ENCODE measurements at regions not wholly inside any gene's neighbourhood (a gene's known extent, or its start where the extent isn't known, plus 50 kb on each side); places are given as distances from the start of the nearest gene placed in this dataset.
"Not testable (repeated sequence)": the region's sequence is repeated elsewhere in the genome, so short reads cannot be mapped to it uniquely, and the experiment has no call there.

DNA sequence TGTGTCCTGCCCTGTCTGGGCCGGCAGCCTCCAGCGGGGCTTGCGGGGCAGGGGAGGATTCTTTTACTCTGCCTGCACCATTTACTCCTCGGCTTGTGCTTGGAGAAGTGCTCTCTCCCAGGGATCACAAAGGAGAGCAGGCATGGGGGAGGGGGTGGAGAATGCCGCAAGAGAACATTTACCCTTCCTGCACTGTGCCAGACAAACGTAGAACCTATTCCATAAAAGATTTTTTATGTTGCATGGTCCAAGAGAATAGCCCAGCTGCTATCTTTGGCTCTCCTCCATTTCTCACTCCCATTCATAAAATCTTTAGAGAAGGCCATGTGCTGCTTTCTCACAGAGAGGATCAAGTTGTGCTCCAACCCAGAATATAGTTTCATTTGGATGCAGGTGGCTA, 159.4 kb downstream of the SPTSSA start:
- H3K4me3 Mint-ChIP-seq: no peak overlapping the region
- no peaks in the 10 kb centered on the region for H3K27me3 Mint-ChIP-seq
- H3K36me3 Mint-ChIP-seq (ENCODE audit: low read depth): no peaks in the 10 kb centered on the region
- intact Hi-C loops (cut with micrococcal nuclease): loop anchor here (10.0 kb wide), 1 partner anchor 458 kb away; no protein-coding TSS in a partner anchor
- H3K27ac Mint-ChIP-seq: no peak overlapping the region
- H3K9me3 Mint-ChIP-seq: no peaks in the 10 kb centered on the region
- H3K4me1 Mint-ChIP-seq (ENCODE audit: low read depth): no peaks in the 10 kb centered on the region

DNA sequence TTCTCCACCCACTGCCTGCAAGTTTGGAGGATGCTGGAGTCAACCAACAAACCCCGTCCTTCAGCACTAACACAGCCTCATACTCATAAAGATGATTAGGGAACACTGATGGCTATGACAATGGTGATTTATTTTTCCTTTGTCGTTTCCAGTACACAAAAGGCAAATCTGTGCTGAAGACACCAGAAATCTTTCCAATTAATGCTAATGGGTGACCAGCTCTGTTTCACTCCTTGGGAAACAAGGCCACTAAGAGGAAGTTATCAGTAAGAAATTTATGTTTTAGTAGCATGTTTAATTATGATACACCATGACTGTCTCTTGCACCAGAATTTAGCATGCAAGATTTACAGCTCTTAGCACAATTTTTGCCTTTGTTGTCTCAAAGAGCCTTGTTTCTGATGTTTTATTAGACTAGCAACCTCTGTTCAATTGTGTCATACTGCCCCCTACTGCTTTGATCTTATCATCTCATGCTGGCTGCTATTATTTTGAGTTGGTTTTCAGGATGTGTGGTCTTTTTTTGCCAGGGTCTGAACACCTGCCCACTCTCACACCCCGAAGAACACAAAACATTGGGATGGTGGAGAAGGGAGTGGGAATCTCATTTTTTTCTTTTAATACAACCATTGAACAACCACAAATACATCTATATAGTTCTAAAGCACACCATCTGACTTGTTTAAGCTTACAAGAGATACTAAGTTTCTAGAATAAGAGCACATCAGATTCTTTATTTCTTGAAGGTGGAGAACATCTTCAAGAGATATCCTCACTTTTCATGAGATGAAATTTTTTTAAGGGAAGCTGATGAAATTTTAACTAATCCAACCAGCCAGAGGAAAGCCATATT, 160.9 kb downstream of the SPTSSA start:
- no peaks in the 10 kb centered on the region for H3K36me3 Mint-ChIP-seq (ENCODE audit: low read depth)
- H3K27me3 Mint-ChIP-seq: no peaks in the 10 kb centered on the region
- no peak overlapping the region for H3K27ac Mint-ChIP-seq
- no peaks in the 10 kb centered on the region for H3K4me1 Mint-ChIP-seq (ENCODE audit: low read depth)
- intact Hi-C loops (cut with micrococcal nuclease): loop anchor here (2.0 to 10.0 kb wide), 2 partner anchors 456 to 1724 kb away; no protein-coding TSS in a partner anchor
- H3K9me3 Mint-ChIP-seq: no peaks in the 10 kb centered on the region
- no peak overlapping the region for H3K4me3 Mint-ChIP-seq

DNA sequence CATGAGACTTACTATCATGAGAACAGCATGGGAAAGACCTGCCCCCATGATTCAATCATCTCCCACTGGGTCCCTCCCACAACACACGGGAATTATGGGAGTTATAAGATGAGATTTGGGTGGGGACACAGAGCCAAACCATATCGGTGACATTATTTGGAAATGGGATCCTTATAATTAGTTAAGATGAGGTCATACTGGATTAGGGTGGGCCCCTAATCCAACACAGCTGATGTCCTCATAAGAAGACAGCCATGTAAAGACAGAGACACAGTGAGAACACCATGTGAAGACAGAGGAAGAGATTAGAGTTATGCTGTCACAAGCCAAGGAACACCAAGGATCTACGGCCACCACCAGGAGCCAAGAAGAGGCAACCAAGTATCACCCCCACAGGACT, 161.7 kb downstream of the SPTSSA start:
- Mint-ChIP-seq H3K27me3 (no peaks in the 10 kb centered on the region), H3K4me1 (ENCODE audit: low read depth) (no peaks in the 10 kb centered on the region), H3K4me3 (no peak overlapping the region), H3K27ac (no peak overlapping the region), H3K9me3 (no peaks in the 10 kb centered on the region), H3K36me3 (ENCODE audit: low read depth) (no peaks in the 10 kb centered on the region)
- intact Hi-C loops (cut with micrococcal nuclease): loop anchor here (2.0 to 10.0 kb wide), 2 partner anchors 456 to 1724 kb away; no protein-coding TSS in a partner anchor

DNA sequence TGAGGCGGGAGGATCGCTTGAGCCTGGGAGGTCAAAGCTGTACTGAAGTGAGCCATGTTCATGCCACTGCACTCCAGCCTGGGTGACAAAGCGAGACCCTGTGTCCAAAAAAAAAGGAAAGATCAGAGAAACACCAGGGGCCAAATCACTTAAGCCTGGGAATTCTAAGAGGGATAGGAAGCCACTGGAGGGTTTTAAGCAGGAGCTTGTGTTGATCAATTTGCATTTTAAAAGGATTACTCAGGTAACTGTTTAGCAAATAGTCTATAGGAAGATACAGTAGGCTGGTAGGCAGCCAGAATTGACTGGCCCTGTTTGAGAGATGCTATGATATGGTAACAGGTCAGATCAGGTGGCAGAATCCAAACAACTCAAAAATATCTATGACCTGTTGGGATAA, 162.7 kb downstream of the SPTSSA start:
- H3K9me3 Mint-ChIP-seq: no peaks in the 10 kb centered on the region
- H3K27me3 Mint-ChIP-seq: no peaks in the 10 kb centered on the region
- no peak overlapping the region for H3K4me3 Mint-ChIP-seq
- no peak overlapping the region for H3K27ac Mint-ChIP-seq
- no peaks in the 10 kb centered on the region for H3K36me3 Mint-ChIP-seq (ENCODE audit: low read depth)
- no peaks in the 10 kb centered on the region for H3K4me1 Mint-ChIP-seq (ENCODE audit: low read depth)
- intact Hi-C loops (cut with micrococcal nuclease): no loop called here

DNA sequence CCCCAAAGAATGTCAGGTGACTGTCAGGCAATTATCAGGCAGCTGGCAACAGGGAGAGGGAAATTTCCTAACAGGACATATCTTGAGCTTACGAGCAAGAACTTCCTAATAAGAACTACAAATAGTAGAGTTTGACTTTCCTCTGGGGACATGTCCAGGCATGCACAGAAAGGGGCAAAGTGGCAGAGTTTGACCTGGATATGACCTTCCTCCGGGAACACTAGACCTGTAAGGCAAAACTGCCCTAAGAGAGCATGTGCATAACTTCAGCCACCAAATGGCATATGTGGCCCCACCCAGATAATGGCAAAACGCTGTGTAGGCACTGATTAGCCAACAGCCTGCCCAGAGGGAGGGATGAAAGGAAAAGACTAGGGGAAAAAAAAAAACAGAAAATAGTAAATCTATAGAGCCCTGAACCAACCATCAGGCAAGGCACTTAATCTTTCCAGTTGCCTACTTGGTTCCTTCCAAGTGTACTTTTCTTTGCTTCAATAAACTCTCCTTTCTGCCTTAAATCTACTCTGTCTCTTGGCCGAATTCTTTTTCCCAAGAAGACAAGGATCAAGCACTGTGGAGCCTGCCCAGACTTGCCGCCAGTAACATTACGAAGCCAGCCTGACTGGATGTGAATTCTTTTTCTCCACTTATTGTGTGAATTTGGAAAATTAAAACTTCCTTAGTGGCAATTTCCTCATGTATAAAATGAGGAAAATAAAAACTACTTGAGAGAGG, 164.1 kb downstream of the SPTSSA start:
- intact Hi-C loops (cut with micrococcal nuclease): no loop called here
- Mint-ChIP-seq H3K27me3 (no peaks in the 10 kb centered on the region), H3K4me1 (ENCODE audit: low read depth) (no peaks in the 10 kb centered on the region), H3K36me3 (ENCODE audit: low read depth) (no peaks in the 10 kb centered on the region), H3K9me3 (no peaks in the 10 kb centered on the region), H3K27ac (no peak overlapping the region), H3K4me3 (no peak overlapping the region)

DNA sequence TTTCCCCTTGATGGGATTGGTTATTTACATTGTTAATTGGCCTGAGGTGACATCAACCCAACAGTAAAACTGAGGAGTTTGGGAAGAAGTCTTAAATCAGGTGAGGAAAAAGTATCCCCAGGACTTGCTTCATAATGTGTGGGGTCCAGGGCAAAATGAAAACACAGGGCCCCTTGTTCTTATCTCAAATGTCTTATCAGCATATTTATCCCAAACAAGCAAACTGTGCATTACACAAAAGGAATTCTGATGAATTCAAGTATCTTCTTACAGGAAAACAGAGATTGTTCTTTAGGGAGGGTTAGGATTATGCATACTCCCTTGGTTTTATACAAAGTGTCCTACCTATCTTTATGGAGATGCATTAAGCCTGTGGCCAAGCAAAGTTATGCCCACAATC, 178.4 kb downstream of the SPTSSA start:
- H3K27ac Mint-ChIP-seq: no peak overlapping the region
- no peaks in the 10 kb centered on the region for H3K36me3 Mint-ChIP-seq (ENCODE audit: low read depth)
- intact Hi-C loops (cut with micrococcal nuclease): no loop called here
- no peaks in the 10 kb centered on the region for H3K4me1 Mint-ChIP-seq (ENCODE audit: low read depth)
- peaks cover 13% of the 10 kb centered on the region for H3K9me3 Mint-ChIP-seq
- H3K4me3 Mint-ChIP-seq: no peak overlapping the region
- no peaks in the 10 kb centered on the region for H3K27me3 Mint-ChIP-seq

DNA sequence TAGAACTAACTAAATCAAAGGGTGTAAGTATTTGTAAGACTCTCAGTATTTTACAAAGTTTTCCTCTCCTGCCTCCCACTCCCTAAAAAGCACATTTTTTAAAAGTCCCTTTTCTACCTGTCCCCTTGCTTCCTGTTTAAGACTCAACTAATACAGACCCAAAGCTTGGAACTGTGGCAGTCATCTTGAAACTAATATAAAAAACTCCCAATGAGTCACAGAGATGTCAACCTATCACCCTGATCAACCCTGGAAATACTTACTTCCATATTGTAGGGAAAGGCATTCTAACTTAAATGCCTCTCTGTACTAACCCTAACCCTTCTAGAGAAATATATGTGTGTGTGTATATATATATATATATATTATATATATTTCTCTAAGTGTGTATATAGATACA, 184.8 kb downstream of the SPTSSA start:
- Mint-ChIP-seq H3K27ac (no peak overlapping the region), H3K27me3 (no peaks in the 10 kb centered on the region), H3K4me1 (ENCODE audit: low read depth) (no peaks in the 10 kb centered on the region), H3K9me3 (peaks cover 13% of the 10 kb centered on the region), H3K4me3 (no peak overlapping the region), H3K36me3 (ENCODE audit: low read depth) (no peaks in the 10 kb centered on the region)
- intact Hi-C loops (cut with micrococcal nuclease): no loop called here

DNA sequence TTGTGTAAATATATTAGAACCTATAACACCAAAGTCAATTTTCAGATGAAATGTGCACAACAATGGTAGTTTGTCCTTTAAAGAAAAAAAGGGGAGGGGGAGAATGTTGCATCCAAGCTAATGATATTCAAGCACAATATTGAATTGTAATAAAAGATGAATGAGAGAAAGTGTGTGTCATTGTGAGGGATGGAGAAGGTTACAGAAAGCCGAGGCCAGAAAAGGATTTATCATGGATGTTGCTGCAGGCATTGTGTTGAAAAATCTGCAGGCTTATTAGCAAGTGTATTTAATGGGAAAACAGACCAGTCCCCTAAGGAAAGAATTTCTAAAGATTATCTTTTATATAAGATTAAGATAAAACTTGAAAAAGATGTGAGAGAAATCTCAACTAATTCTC, 186.5 kb downstream of the SPTSSA start:
- no peak overlapping the region for H3K4me3 Mint-ChIP-seq
- no peak overlapping the region for H3K27ac Mint-ChIP-seq
- no peaks in the 10 kb centered on the region for H3K4me1 Mint-ChIP-seq (ENCODE audit: low read depth)
- H3K9me3 Mint-ChIP-seq: peaks cover 5% of the 10 kb centered on the region
- H3K36me3 Mint-ChIP-seq (ENCODE audit: low read depth): no peaks in the 10 kb centered on the region
- H3K27me3 Mint-ChIP-seq: no peaks in the 10 kb centered on the region
- intact Hi-C loops (cut with micrococcal nuclease): no loop called here

DNA sequence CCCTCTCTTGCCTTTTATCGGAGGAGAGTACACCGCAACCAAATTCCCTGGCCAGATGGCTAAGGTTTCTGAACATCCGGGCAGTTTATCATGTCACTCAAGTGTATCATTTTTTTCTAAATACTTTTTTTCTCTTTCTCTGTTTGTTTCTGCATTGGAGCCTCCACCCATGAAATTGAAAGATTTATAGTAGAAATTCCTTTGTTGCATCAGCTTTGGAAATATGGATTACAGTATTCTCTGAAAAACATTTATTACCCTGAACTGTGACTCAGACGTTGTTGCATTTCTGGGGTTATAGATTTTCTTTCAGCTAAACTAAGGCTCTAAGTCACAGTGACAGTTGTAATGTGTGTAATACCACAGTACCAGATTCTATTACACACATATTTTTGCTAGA, 187.0 kb downstream of the SPTSSA start:
- intact Hi-C loops (cut with micrococcal nuclease): no loop called here
- H3K27ac Mint-ChIP-seq: no peak overlapping the region
- no peak overlapping the region for H3K4me3 Mint-ChIP-seq
- peaks cover under 1% of the 10 kb centered on the region for H3K9me3 Mint-ChIP-seq
- H3K27me3 Mint-ChIP-seq: no peaks in the 10 kb centered on the region
- no peaks in the 10 kb centered on the region for H3K4me1 Mint-ChIP-seq (ENCODE audit: low read depth)
- H3K36me3 Mint-ChIP-seq (ENCODE audit: low read depth): no peaks in the 10 kb centered on the region

DNA sequence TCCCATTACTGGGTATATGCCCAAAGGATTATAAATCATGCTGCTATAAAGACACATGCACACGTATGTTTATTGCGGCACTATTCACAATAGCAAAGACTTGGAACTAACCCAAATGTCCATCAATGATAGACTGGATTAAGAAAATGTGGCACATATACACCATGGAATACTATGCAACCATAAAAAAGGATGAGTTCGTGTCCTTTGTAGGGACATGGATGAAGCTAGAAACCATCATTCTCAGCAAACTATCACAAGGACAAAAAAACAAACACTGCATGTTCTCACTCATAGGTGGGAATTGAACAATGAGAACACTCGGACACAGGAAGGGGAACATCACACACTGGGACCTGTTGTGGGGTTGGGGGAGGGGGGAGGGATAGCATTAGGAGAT, 188.3 kb downstream of the SPTSSA start:
- H3K36me3 Mint-ChIP-seq (ENCODE audit: low read depth); H3K27ac Mint-ChIP-seq; intact Hi-C loops (cut with micrococcal nuclease): not testable (repeated sequence)

DNA sequence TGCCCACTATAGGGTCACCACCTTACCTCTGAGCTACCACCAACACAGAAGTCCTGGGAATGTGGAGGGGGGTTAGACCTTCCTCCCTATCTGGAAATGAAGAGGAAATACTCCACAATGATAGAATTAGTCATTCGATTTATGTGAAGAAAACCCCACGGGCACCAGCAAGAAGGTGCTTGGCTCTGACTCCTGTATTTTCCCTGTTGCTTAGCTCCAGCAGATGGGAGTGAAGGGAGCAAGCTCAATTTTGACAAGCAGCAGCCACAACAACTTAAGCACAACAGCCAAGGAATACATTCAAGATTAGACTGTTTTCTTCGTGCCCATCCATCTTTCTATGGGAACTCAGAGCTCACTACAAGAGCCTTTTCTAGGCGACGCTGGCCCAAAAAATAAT, 191.7 kb downstream of the SPTSSA start:
- H3K4me1 Mint-ChIP-seq (ENCODE audit: low read depth): no peaks in the 10 kb centered on the region
- no peaks in the 10 kb centered on the region for H3K36me3 Mint-ChIP-seq (ENCODE audit: low read depth)
- no peaks in the 10 kb centered on the region for H3K27me3 Mint-ChIP-seq
- H3K4me3 Mint-ChIP-seq: no peak overlapping the region
- no peaks in the 10 kb centered on the region for H3K9me3 Mint-ChIP-seq
- no peak overlapping the region for H3K27ac Mint-ChIP-seq
- intact Hi-C loops (cut with micrococcal nuclease): no loop called here

More for the DNA sequence above, 188.3 kb downstream of the SPTSSA start:
- not testable (repeated sequence) for H3K9me3 Mint-ChIP-seq; H3K27me3 Mint-ChIP-seq; H3K4me1 Mint-ChIP-seq (ENCODE audit: low read depth); H3K4me3 Mint-ChIP-seq

DNA sequence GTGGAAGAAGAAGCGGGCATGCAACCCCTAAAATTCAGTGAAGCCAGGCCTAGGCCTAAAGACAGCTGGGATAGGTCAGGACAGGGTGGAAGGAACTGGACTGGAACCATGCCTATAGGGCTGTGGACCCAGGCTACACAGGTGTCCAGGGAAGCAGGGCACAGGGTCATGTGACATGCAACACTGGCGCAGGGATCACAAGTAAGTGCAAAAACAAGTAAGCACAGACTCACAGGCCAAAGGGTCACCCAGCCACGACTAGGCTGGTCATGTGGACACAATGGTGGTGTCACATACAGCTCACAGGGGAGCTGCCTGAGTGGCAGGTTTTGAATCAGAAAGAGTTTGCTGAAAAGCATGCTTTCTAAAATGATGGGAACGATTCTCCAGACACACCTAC, 195.7 kb downstream of the SPTSSA start:
- intact Hi-C loops (cut with micrococcal nuclease): no loop called here
- no peaks in the 10 kb centered on the region for H3K4me1 Mint-ChIP-seq (ENCODE audit: low read depth)
- H3K27ac Mint-ChIP-seq: no peak overlapping the region
- H3K4me3 Mint-ChIP-seq: no peak overlapping the region
- H3K27me3 Mint-ChIP-seq: peaks cover 2% of the 10 kb centered on the region
- H3K9me3 Mint-ChIP-seq: no peaks in the 10 kb centered on the region
- no peaks in the 10 kb centered on the region for H3K36me3 Mint-ChIP-seq (ENCODE audit: low read depth)

DNA sequence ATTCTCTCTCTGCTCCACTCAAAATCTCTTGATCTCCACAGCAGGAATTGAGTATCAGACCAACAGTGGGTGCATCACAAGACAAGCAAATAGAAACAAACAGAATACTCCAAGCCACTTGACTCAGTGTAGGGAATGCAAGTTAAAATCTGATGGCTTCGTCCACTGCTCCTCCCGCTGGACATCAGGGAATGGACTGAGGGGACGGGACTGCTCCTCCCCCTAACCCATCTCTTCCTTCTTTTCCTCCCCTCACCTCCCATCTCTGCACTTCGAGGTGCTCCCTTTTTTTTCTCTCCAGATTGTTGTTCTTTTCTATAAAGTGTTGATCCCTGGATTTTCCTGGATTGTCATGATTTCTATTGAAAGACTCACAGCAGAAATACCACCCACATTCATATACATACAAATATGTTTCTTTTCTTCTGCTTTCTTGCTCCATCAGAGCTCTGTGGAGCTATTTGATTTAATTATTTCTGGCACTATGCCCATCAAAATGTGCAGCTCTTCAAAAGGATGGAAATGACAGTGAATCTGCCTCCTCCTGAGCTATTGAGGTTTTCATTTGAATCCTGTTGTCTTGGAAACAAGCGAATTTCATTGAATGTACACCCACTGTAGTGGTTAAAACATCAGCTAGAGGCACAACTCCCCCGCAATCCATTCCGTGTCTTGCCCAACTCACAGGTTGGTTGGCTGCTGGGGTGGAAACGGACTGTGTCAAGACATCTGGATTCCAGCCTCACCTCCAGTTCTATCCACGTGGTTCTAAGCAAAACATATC, 199.7 kb downstream of the SPTSSA start:
- intact Hi-C loops (cut with micrococcal nuclease): no loop called here
- Mint-ChIP-seq H3K4me3 (no peak overlapping the region), H3K9me3 (no peaks in the 10 kb centered on the region), H3K36me3 (ENCODE audit: low read depth) (no peaks in the 10 kb centered on the region), H3K27ac (no peak overlapping the region), H3K27me3 (peaks cover 6% of the 10 kb centered on the region), H3K4me1 (ENCODE audit: low read depth) (no peaks in the 10 kb centered on the region)

DNA sequence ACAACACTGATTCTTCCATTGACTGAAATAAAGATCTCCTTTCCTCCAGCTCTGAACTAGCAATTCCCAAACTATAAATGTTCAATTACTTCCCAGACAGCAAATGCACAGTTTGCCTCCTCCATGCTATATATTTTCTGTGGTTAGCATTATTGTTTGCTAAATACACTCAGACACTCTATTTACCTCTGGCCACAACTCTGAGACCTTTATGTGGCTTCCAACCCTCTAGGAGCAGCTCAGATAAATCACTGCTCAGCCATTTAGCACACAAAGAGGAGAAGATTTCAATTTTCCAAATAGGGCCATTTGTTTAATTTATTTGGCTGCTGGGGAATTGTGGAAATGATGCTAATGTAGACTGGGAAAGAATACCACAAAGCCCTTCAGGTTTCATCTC, 202.0 kb downstream of the SPTSSA start:
- Mint-ChIP-seq H3K9me3 (no peaks in the 10 kb centered on the region), H3K27me3 (peaks cover 6% of the 10 kb centered on the region), H3K36me3 (ENCODE audit: low read depth) (no peaks in the 10 kb centered on the region), H3K27ac (no peak overlapping the region), H3K4me1 (ENCODE audit: low read depth) (no peaks in the 10 kb centered on the region), H3K4me3 (no peak overlapping the region)
- intact Hi-C loops (cut with micrococcal nuclease): no loop called here

Data from dendritic cell treated with granulocyte-macrophage colony-stimulating factor and Interleukin-4, amounts not matched to agents 40 ng/mL and 50 ng/mL, for 4 days (primary cell).